Prostate gland (tissue), 2 donors: ENCODE measurements at regions not wholly inside any gene's neighbourhood (a gene's known extent, or its start where the extent isn't known, plus 50 kb on each side); places are given as distances from the start of the nearest gene placed in this dataset.
"Not testable (repeated sequence)": the region's sequence is repeated elsewhere in the genome, so short reads cannot be mapped to it uniquely, and the experiment has no call there.

Experiments
- DNase-seq: peaks from one replicate; pipeline ENCODE4 v3.0.0-alpha.2; 2019; ENCODE audit warnings: low spot score
- H3K27ac ChIP-seq, 2 donors: fragments of 200-600 bp; sonication (generic); 2 replicates each; pipeline ENCODE4 v1.5.1; 2017 to 2019
- H3K27me3 ChIP-seq: fragments of 200-600 bp; sonication (generic); replicated peaks from 2 replicates; pipeline ENCODE4 v1.5.1; 2019; ENCODE audit not compliant: insufficient read depth
- H3K36me3 ChIP-seq, 2 donors: fragments of 200-600 bp; sonication (generic); 1 replicate in 1 of 2; 2 replicates in 1 of 2; pipeline versions ENCODE4 v1.5.1 to v1.8.1; 2017 to 2019
- H3K4me1 ChIP-seq: fragments of 200-600 bp; sonication (generic); replicated peaks from 2 replicates; pipeline ENCODE4 v1.5.1; 2019
- H3K4me3 ChIP-seq, 2 donors: fragments of 200-600 bp; sonication (generic); 2 replicates each; pipeline ENCODE4 v1.5.1; 2017 to 2019
- H3K9me3 ChIP-seq: fragments of 200-600 bp; sonication (generic); 2 replicates; pipeline ENCODE4 v1.5.1; 2017
- CTCF ChIP-seq, 4 experiments: fragments of 200-600 bp in 2 of 4; fragments of 450-650 bp in 2 of 4; sonication (generic) in 2 of 4; IDR thresholded peaks; 1 replicate in 3 of 4; 2 replicates in 1 of 4; pipeline ENCODE4 v1.5.1; 2016 to 2019; ENCODE audit warnings: antibody characterized with exemption in 4 of 4, mild to moderate bottlenecking in 2 of 4, moderate library complexity in 2 of 4
- POLR2A ChIP-seq: fragments of 450-650 bp; IDR thresholded peaks from one replicate; pipeline ENCODE4 v1.6.1; 2016; ENCODE audit warnings: antibody characterized with exemption, mild to moderate bottlenecking
- POLR2AphosphoS5 ChIP-seq: sonication (generic); formaldehyde crosslinking; IDR thresholded peaks from one replicate; pipeline ENCODE4 v1.6.1; 2017; ENCODE audit warnings: antibody characterized with exemption
- WGBS: methylation state at CpG from one replicate; pipeline ENCODE4 v1.1.5; 2018; 5-methylcytosine and 5-hydroxymethylcytosine counted together
- intact Hi-C: fragments of 100-400 bp; cut with DNase I; formaldehyde crosslinking; loops from one replicate; pipeline ENCODE4 v1.14.2; 2022

- Histone ChIP-seq H3K27ac (no peak overlapping the region), H3K4me1 (no peaks in the 10 kb centered on the region), H3K9me3 (no peaks in the 10 kb centered on the region), H3K27me3 (no peaks in the 10 kb centered on the region), H3K4me3 (no peak overlapping the region), H3K36me3 (no peaks in the 10 kb centered on the region)
- DNase-seq: no peak
- TF ChIP-seq POLR2A (no peak), CTCF (IDR thresholded peaks at IDR 0.05) (no peak), POLR2AphosphoS5 (no peak)
- intact Hi-C loops: no loop called here
- WGBS: 69% methylated on average over 7 of the region's 7 CpGs
Observed at GRCh38 chr6:23533944-23534343, 592.1 kb upstream of the NRSN1 start.

GRCh38 chr6:23534351-23534750 is 591.7 kb upstream of the NRSN1 start:
- intact Hi-C loops: no loop called here
- Histone ChIP-seq H3K27ac (no peak overlapping the region), H3K36me3 (no peaks in the 10 kb centered on the region), H3K4me1 (no peaks in the 10 kb centered on the region), H3K4me3 (no peak overlapping the region), H3K9me3 (no peaks in the 10 kb centered on the region), H3K27me3 (no peaks in the 10 kb centered on the region)
- WGBS: 82% methylated on average over 2 of the region's 2 CpGs
- TF ChIP-seq POLR2A (no peak), POLR2AphosphoS5 (no peak), CTCF (IDR thresholded peaks at IDR 0.05) (no peak)
- no peak for DNase-seq

- no peaks in the 10 kb centered on the region for H3K9me3 ChIP-seq
- WGBS: 96% methylated on average over 2 of the region's 2 CpGs
- intact Hi-C loops: no loop called here
- no peaks in the 10 kb centered on the region for H3K27me3 ChIP-seq
- DNase-seq: no peak
- no peaks in the 10 kb centered on the region for H3K36me3 ChIP-seq
- no peaks in the 10 kb centered on the region for H3K4me1 ChIP-seq
- no peak overlapping the region for H3K4me3 ChIP-seq
- TF ChIP-seq POLR2AphosphoS5 (no peak), CTCF (IDR thresholded peaks at IDR 0.05) (no peak), POLR2A (no peak)
- H3K27ac ChIP-seq: no peak overlapping the region
Observed at GRCh38 chr6:23535101-23535500, 590.9 kb upstream of the NRSN1 start.

GRCh38 chr6:23537828-23538227 is 588.2 kb upstream of the NRSN1 start:
- Histone ChIP-seq H3K27ac (no peak overlapping the region), H3K36me3 (no peaks in the 10 kb centered on the region), H3K9me3 (no peaks in the 10 kb centered on the region), H3K4me1 (no peaks in the 10 kb centered on the region), H3K27me3 (no peaks in the 10 kb centered on the region), H3K4me3 (no peak overlapping the region)
- TF ChIP-seq POLR2A: no peak
- no peak for TF ChIP-seq CTCF (IDR thresholded peaks at IDR 0.05)
- TF ChIP-seq POLR2AphosphoS5: no peak
- DNase-seq: no peak
- intact Hi-C loops: no loop called here

GRCh38 chr6:23547851-23548250 is 578.2 kb upstream of the NRSN1 start:
- no peak for DNase-seq
- H3K4me1 ChIP-seq: no peaks in the 10 kb centered on the region
- no peaks in the 10 kb centered on the region for H3K36me3 ChIP-seq
- H3K27ac ChIP-seq: no peak overlapping the region
- H3K4me3 ChIP-seq: no peak overlapping the region
- no peak for TF ChIP-seq POLR2A
- TF ChIP-seq POLR2AphosphoS5: no peak
- no peak for TF ChIP-seq CTCF (IDR thresholded peaks at IDR 0.05)
- WGBS: 50% methylated on average over 1 of the region's 1 CpG
- no peaks in the 10 kb centered on the region for H3K9me3 ChIP-seq
- H3K27me3 ChIP-seq: no peaks in the 10 kb centered on the region
- intact Hi-C loops: no loop called here

- H3K4me1 ChIP-seq, intact Hi-C loops: not testable (repeated sequence)
- WGBS: 95% methylated on average over 1 of the region's 1 CpG
Observed at GRCh38 chr6:23554953-23555352, 571.1 kb upstream of the NRSN1 start.

More at GRCh38 chr6:23554953-23555352, 571.1 kb upstream of the NRSN1 start:
- not testable (repeated sequence) for DNase-seq, H3K27ac ChIP-seq, H3K27me3 ChIP-seq, H3K9me3 ChIP-seq, H3K36me3 ChIP-seq, H3K4me3 ChIP-seq
